ENCODE measurements at regions not wholly inside any gene's neighbourhood (a gene's known extent, or its start where the extent isn't known, plus 50 kb on each side); places are given as distances from the start of the nearest gene placed in this dataset.
"Not testable (repeated sequence)": the region's sequence is repeated elsewhere in the genome, so short reads cannot be mapped to it uniquely, and the experiment has no call there.

- DNase-seq: no peak
These were observed 85.2 kb upstream of the SIPA1L2 start for GRCh38 chr1:232715154-232715553.

DNA sequence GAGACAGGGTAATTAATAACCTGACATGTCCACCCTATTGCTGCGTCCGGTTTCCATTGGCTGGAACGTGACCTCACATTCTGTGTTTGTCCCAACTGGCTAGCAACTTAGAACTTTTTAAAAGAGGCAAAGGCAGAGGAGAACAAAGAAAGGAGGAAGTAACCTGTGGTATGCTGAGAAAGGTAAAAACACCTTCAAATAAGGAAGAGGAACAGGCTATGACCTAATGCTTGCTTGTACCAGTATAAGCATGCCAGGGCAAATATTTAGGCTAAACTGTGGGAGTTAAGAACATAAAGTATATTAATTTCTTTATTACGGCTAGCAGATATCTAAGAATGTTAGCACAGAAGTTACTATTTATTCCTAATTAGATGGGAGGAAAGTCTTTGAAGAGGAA lies 87.3 kb upstream of the MAP10 start:
- not testable (repeated sequence) for DNase-seq

DNA sequence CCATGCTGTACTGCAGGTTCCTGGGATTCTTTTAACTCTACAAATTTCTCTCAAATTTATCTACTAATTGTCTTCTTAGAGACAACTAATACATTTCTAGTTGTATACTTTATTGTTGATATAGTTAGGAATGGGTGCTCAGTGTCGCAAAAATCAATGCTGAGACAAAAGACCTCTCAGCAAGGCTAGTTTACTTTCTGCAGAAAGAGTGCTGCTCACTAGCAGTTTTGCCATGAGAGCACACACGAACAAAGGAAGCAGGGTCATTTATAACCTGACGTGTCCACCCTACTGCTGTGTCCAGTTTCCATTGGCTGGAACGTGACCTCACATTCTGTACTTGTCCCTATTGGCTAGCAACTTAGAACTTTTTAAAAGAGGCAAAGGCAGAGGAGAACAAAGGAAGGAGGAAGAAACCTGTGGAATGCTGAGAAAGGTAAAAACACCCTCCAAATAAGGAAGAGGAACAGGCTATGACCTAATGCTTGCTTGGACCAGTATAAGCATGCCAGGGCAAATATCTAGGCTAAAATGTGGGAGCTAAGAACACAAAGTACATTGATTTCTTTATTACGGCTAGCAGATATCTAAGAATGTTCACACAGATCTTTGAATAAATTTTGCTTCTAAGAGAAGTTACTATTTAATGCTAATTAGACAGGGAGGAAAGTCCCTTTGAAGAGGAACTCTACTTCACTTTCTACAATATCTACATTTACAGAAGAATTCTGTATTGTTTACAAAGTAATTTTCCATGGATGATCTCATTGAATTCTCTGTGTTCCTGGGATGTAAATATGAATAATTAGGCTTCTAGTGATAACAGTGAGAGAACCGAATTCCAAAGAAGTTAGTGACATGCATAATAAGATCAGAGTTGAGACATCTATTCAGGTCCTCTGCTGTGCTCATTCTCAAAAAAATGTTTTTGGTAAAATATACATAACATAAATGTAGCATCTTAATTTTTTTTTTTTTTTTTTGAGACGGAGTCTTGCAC lies 86.0 kb upstream of the MAP10 start:
- DNase-seq: no peak

GRCh38 chr1:232722626-232723025 lies 82.6 kb upstream of the MAP10 start:
- no peak for DNase-seq

DNA sequence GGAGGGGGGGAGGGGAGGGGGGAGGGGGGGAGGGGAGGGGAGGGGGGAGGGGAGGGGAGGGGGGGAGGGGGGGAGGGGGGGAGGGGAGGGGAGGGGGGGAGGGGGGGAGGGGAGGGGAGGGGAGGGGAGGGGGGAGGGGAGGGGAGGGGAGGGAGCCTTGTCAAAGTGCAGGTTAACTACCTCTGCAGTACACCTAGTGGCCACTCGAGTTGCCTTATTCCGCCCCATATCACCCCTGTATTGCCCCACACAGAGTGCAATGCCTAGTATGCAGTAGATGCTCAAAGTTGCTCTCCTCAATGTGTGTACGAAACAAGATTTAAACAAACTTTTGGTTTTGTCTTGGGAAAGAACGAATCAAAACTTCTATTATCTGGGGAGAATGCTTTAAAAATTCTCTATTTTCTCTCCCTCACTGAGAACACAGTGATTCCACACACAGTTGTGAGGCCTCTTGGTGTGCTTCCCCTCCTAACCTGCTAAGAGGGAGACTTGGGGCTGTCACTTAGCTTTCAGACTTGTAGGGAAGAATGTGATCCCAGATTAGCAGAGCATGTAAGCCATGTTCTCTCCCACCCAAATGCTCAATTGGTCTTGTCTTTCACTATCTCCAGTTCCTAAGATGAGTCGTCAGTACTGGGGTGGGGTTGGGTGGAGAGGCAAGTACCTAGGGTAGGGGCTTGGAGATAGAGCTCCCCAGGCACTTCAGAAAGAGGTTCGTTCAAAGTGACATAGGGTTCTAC lies 79.7 kb upstream of the MAP10 start:
- peak; percentile 29 to 31 for DNase-seq

DNA sequence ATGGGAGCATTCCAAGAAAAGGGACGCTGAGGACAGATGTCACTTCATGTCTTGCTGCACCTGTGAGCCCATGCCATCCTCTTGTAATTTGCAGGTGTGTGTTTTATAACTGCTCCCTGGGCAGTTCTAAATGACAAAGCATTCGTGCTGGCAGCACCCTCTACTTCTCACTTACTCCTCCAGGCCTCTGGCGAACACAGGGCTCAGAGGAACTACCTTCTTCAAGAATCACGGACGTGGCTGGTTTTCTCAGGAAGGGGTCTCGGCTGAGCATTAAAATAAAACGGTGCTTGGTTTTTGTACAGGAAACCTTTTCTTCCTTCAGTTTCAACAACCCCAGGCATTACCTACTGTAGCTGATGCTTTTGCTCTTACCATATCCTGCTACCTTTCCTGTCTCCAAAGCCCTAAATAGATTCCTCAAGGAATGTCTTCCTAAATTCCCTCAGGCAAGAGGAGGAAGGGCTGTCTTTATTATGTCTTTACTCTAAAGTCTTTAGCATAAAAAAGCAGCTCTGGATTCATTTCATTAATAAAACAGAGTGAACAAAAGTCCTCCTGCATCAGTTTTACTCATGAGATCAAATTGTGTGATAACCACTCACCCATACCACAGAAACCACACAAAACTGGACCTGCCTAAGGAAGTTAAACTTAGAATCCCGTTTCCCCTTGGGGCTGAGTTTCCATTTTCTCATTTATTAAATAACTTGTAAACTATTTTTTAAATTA lies 79.0 kb upstream of the MAP10 start:
- peak; percentile 39 to 43 for DNase-seq

DNA sequence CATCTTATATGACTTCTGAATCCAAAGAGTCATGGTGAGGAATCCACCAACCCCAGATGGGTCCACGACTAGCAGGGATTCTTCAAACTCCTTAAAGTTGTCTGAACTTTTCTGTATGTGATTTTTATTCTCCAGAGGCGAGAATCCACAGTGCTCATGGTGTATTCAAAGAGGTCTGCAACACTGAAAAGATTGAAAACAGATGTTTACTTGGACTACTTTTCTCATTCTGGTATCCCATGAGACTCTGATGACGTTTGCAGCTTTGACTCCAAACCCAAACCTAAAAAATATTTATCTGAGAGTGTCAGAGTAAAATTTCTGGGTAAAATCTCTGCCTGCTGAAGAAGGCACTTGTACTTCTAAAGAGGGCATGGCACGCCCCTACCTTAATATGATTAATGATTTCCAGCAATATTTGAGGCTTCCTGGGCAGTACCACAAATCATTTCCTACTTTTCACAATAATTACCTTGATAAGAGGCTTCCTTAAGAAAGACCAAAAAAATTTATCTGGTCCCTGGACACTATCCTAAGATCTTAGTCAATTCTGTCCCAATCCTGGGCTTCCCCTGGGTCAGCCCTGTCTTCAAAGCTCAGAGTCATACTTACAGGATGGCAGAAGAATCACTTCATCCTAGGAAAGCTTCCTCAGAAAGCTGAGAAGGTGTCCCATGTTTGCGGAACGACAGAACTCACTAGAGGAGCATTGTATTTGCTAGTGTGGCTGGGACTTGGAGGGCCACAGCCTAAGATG lies 76.5 kb upstream of the MAP10 start:
- no peak for DNase-seq

GRCh38 chr1:232732344-232732910 lies 72.8 kb upstream of the MAP10 start:
- DNase-seq: no peak

DNA sequence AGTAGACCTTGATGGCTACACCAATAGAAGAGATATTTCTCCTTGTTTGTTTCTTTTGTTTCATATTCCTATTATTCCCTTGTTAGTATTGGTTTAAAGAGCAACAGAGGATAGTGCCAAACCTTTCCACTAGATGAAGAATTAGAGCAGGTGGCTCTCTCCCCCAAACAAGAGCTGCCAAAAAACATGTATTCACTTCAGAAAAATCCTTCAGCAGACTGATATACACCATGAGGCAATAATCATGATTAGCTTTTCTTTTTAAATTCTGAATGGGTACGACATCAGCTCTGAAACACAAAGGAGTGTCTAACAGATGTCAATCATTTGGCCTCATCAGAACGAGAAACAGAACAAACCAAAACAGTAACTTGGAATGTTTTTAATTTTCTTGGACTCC lies 67.3 kb upstream of the MAP10 start:
- no peak for DNase-seq

DNA sequence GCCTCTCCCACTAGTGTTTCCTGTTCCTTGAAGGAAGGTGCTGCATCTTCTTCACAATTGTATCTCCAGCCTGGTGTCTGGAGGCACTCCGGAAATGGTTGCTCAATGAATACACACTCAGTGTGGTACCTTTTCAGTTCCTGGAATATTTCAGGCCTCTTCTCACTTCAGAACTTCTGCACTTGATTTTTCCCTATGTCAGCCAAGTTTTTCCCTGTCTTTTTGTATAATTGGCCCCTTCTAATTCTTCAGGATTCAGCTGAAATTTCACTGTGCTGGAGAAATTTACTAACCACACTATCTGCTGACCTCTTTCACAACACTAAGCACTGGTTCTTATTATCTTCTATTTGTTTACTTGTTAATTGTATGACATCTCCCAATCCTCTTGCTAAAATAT lies 61.2 kb upstream of the MAP10 start:
- no peak for DNase-seq

DNA sequence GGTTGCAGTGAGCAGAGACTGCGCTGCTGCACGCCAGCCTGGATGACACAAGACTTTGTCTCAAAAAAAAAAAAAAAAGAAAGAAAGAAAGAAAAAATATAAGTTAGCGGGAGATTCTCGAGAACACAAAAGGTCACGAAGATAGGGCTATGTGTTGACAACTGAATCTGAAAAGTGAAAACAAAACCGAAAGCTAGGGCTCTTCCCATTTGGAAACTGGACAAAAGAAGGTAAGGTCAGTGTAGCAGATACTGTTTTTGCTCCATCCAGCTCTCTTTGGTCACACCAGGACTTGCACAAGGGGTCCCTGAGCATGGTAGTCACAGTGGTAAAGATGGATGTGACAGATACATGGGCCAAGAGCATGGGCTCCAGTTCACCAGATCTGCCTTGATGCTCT lies 60.4 kb upstream of the MAP10 start:
- DNase-seq: no peak

DNA sequence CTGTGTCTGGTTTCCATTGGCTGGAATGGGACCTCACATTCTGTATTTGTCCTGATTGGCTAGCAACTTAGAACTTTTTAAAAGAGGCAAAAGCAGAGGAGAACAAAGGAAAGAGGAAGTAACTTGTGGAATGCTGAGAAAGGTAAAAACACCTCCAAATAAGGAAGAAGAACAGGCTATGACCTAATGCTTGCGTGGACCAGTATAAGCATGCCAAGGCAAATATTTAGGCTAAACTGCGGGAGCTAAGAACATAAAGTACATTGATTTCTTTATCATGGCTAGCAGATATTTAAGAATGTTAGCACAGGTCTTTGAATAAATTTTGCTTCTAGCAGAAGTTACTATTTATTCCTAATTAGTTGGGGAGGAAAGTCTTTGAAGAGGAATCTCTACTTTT lies 59.5 kb upstream of the MAP10 start:
- not testable (repeated sequence) for DNase-seq

- DNase-seq: no peak
These were observed 56.3 kb upstream of the MAP10 start for GRCh38 chr1:232748910-232749368.

DNA sequence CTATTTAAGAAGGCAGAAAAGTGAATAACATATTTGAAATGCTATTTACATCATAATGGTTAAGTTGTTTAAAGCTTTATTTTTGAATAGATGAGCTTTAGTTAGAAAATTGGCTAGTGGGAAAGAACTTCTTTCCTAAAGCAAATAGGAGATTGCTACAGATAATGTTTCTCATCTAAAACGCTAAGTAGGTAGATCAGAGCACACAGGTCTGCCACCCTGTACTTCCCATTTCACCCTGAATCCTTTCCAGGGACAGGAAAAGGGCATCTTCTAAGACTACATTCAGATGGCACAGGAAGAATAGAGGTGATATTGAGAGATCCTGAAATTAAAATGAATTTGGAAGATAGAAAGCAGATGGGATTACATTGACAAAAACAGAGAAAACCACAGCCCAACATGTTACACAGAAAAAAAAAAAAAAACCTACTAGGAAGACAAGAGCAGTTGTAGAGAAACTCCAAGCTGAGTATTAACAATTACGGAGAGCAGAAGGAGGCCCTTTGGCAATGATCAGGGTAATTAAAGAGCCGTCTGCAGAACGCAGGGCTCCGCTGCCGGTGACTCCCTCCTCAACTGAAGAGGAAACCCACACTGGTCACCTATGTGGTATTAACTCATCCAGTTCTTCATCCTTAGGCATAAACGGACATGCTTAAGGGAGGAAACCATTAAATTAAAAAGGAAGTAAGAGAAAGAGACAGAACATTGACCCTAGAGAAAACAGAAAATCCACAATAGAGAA lies 53.6 kb upstream of the MAP10 start:
- DNase-seq: peak; percentile 24 to 56

- no peak for DNase-seq
These were observed 52.9 kb upstream of the MAP10 start for GRCh38 chr1:232752365-232752764.

DNA sequence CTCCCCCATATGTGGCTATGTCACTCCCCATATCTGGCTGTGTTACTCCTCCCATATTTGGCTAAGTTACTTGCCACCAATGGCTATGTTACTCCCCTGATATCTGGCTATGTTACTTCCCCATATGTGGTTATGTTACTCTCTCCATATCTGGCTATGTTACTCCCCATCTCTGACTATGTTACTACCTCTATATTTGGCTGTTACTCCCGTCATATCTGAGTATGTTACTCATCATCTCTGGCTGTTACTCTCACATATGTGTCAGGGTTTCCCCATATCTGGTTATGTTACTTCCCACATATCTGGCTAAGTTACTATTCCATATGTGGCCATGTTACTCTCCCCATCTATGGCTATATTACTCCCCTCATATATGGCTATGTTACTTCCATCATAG lies 50.3 kb upstream of the MAP10 start:
- no peak for DNase-seq
